NCI-H524 treated with DMSO at 0.1 percent for 48 hours (cell line): ENCODE measurements at regions not wholly inside any gene's neighbourhood (a gene's known extent, or its start where the extent isn't known, plus 50 kb on each side); places are given as distances from the start of the nearest gene placed in this dataset.
A peak's percentile ranks its signal among the peaks of the same experiment; 100 is the strongest.
"Not testable (repeated sequence)": the region's sequence is repeated elsewhere in the genome, so short reads cannot be mapped to it uniquely, and the experiment has no call there.

Experiments
- DNase-seq: peaks from one replicate; lab custom pipeline; 2025; lab: John Stamatoyannopoulos, UW

- DNase-seq: no peak
Observed at GRCh38 chr7:69335331-69335730, 262.9 kb upstream of the AUTS2 start.

- DNase-seq: no peak
Observed at GRCh38 chr7:69336976-69337375, 261.3 kb upstream of the AUTS2 start.

- no peak for DNase-seq
Observed at GRCh38 chr7:69338144-69338543, 260.1 kb upstream of the AUTS2 start.

GRCh38 chr7:69341288-69341687, 257.0 kb upstream of the AUTS2 start:
- DNase-seq: no peak

GRCh38 chr7:69342154-69342884, 256.0 kb upstream of the AUTS2 start:
- no peak for DNase-seq

GRCh38 chr7:69349291-69349690, 249.0 kb upstream of the AUTS2 start:
- DNase-seq: no peak

GRCh38 chr7:69358163-69358821, 240.0 kb upstream of the AUTS2 start:
- DNase-seq: no peak

GRCh38 chr7:69359003-69359700, 239.1 kb upstream of the AUTS2 start:
- DNase-seq: no peak

- DNase-seq: no peak
Observed at GRCh38 chr7:69360913-69361312, 237.4 kb upstream of the AUTS2 start.

- no peak for DNase-seq
Observed at GRCh38 chr7:69363136-69363535, 235.1 kb upstream of the AUTS2 start.

- DNase-seq: no peak
Observed at GRCh38 chr7:69364813-69365643, 233.2 kb upstream of the AUTS2 start.

- DNase-seq: peak; percentile 21
Observed at GRCh38 chr7:69365651-69366192, 232.6 kb upstream of the AUTS2 start.

- DNase-seq: no peak
Observed at GRCh38 chr7:69367780-69368179, 230.5 kb upstream of the AUTS2 start.

- DNase-seq: no peak
Observed at GRCh38 chr7:69373171-69374043, 224.9 kb upstream of the AUTS2 start.

GRCh38 chr7:69374044-69374425, 224.2 kb upstream of the AUTS2 start:
- no peak for DNase-seq

- DNase-seq: no peak
Observed at GRCh38 chr7:69377191-69377590, 221.1 kb upstream of the AUTS2 start.

- no peak for DNase-seq
Observed at GRCh38 chr7:69388452-69389137, 209.7 kb upstream of the AUTS2 start.

GRCh38 chr7:69389216-69389615, 209.1 kb upstream of the AUTS2 start:
- DNase-seq: no peak

GRCh38 chr7:69393912-69394311, 204.4 kb upstream of the AUTS2 start:
- DNase-seq: not testable (repeated sequence)

GRCh38 chr7:69395061-69395714, 203.1 kb upstream of the AUTS2 start:
- no peak for DNase-seq
